DND-41 (cell line): ENCODE measurements at regions not wholly inside any gene's neighbourhood (a gene's known extent, or its start where the extent isn't known, plus 50 kb on each side); places are given as distances from the start of the nearest gene placed in this dataset.

Source experiments
- CTCF ChIP-seq: IDR thresholded peaks from 2 replicates; pipeline ENCODE4 v1.5.1; 2012; ENCODE audit warnings: borderline replicate concordance, low read length, moderate library complexity, mild to moderate bottlenecking; ENCODE audit not compliant: poor library complexity, severe bottlenecking; ENCODE audit errors: extremely low read depth
- EZH2 ChIP-seq: IDR thresholded peaks from 3 replicates; pipeline ENCODE4 v1.6.1; 2012; ENCODE audit warnings: borderline replicate concordance, low read depth, mild to moderate bottlenecking, moderate library complexity, low read length, inconsistent platforms; ENCODE audit not compliant: severe bottlenecking

GRCh38 chr10:28049286-28049685, 50.4 kb upstream of the ODAD2 start:
- TF ChIP-seq CTCF (no peak), EZH2 (no peak)
